ENCODE measurements at regions not wholly inside any gene's neighbourhood (a gene's known extent, or its start where the extent isn't known, plus 50 kb on each side); places are given as distances from the start of the nearest gene placed in this dataset.

GRCh38 chr2:155377266-155377680 lies 678.8 kb downstream of the KCNJ3 start:
- TF ChIP-seq, protein P1, sequence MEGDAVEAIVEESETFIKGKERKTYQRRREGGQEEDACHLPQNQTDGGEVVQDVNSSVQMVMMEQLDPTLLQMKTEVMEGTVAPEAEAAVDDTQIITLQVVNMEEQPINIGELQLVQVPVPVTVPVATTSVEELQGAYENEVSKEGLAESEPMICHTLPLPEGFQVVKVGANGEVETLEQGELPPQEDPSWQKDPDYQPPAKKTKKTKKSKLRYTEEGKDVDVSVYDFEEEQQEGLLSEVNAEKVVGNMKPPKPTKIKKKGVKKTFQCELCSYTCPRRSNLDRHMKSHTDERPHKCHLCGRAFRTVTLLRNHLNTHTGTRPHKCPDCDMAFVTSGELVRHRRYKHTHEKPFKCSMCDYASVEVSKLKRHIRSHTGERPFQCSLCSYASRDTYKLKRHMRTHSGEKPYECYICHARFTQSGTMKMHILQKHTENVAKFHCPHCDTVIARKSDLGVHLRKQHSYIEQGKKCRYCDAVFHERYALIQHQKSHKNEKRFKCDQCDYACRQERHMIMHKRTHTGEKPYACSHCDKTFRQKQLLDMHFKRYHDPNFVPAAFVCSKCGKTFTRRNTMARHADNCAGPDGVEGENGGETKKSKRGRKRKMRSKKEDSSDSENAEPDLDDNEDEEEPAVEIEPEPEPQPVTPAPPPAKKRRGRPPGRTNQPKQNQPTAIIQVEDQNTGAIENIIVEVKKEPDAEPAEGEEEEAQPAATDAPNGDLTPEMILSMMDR (IDR thresholded peaks at IDR 0.05; ENCODE audit: unreplicated experiment) = peak; percentile 41
- peak; percentile 47 for DNase-seq (ENCODE audit: unreplicated experiment)
- no peaks in the 10 kb centered on the region for H3K9me3 Mint-ChIP-seq (ENCODE audit: unreplicated experiment)
- no peak overlapping the region for H3K4me3 Mint-ChIP-seq (ENCODE audit: unreplicated experiment)
- H3K36me3 Mint-ChIP-seq (ENCODE audit: insufficient read depth, unreplicated experiment) = peaks cover 7% of the 10 kb centered on the region
- CTCF ChIA-PET = interaction anchor here (0.5 to 6.2 kb wide), 31 partner anchors 9 to 1958 kb away, joined by 3 to 59 read pairs (median 4); partner anchors contain the start of gene NR4A2
- no peaks in the 10 kb centered on the region for H3K27me3 Mint-ChIP-seq (ENCODE audit: insufficient read depth, unreplicated experiment)
- intact Hi-C loops (cut with micrococcal nuclease) = loop anchor here (1.0 to 10.0 kb wide), 5 partner anchors 439 to 1948 kb away; partner anchors contain the start of genes ERMN and NR4A2
- BruUV-seq (replicated peaks) = no TSS peak
- POLR2A ChIA-PET = interaction anchor here (0.8 to 1.0 kb wide), 3 partner anchors 957 to 1516 kb away, joined by 3 to 5 read pairs (median 3); no protein-coding TSS in a partner anchor
- H3K27ac Mint-ChIP-seq (ENCODE audit: low read depth, unreplicated experiment) = no peak overlapping the region
- H3K4me1 Mint-ChIP-seq (ENCODE audit: insufficient read depth, unreplicated experiment) = no peaks in the 10 kb centered on the region

GRCh38 chr2:155372969-155373368 lies 674.5 kb downstream of the KCNJ3 start:
- intact Hi-C loops (cut with micrococcal nuclease) = loop anchor here (2.0 to 10.0 kb wide), 2 partner anchors 1822 to 1952 kb away; partner anchors contain the start of gene ERMN
- TF ChIP-seq, protein P1 (IDR thresholded peaks at IDR 0.05; ENCODE audit: unreplicated experiment) = peak; percentile 32
- Mint-ChIP-seq H3K9me3 (ENCODE audit: unreplicated experiment) (no peaks in the 10 kb centered on the region), H3K27me3 (ENCODE audit: insufficient read depth, unreplicated experiment) (peaks cover 18% of the 10 kb centered on the region), H3K27ac (ENCODE audit: low read depth, unreplicated experiment) (no peak overlapping the region), H3K4me1 (ENCODE audit: insufficient read depth, unreplicated experiment) (no peaks in the 10 kb centered on the region), H3K36me3 (ENCODE audit: insufficient read depth, unreplicated experiment) (peaks cover 5% of the 10 kb centered on the region), H3K4me3 (ENCODE audit: unreplicated experiment) (no peak overlapping the region)
- DNase-seq (ENCODE audit: unreplicated experiment) = peak; percentile 33
- ChIA-PET POLR2A (no interaction called here), CTCF (interaction anchor here (0.6 to 1.9 kb wide), 12 partner anchors 9 to 1955 kb away, joined by 3 to 9 read pairs (median 4); no protein-coding TSS in a partner anchor)
- BruUV-seq (replicated peaks) = no TSS peak

- POLR2A ChIA-PET = no interaction called here
- Mint-ChIP-seq H3K27me3 (ENCODE audit: insufficient read depth, unreplicated experiment) (peaks cover 18% of the 10 kb centered on the region), H3K9me3 (ENCODE audit: unreplicated experiment) (no peaks in the 10 kb centered on the region), H3K4me3 (ENCODE audit: unreplicated experiment) (no peak overlapping the region), H3K4me1 (ENCODE audit: insufficient read depth, unreplicated experiment) (no peaks in the 10 kb centered on the region), H3K27ac (ENCODE audit: low read depth, unreplicated experiment) (no peak overlapping the region), H3K36me3 (ENCODE audit: insufficient read depth, unreplicated experiment) (no peaks in the 10 kb centered on the region)
- TF ChIP-seq, protein P1 (IDR thresholded peaks at IDR 0.05; ENCODE audit: unreplicated experiment) = peak; percentile 30
- DNase-seq (ENCODE audit: unreplicated experiment) = peak; percentile 39
- BruUV-seq (replicated peaks) = no TSS peak
- CTCF ChIA-PET = interaction anchor here (0.6 to 2.6 kb wide), 26 partner anchors 8 to 1921 kb away, joined by 3 to 10 read pairs (median 4); no protein-coding TSS in a partner anchor
- intact Hi-C loops (cut with micrococcal nuclease) = no loop called here
These were observed 670.4 kb downstream of the KCNJ3 start for GRCh38 chr2:155368934-155369333.

DNA sequence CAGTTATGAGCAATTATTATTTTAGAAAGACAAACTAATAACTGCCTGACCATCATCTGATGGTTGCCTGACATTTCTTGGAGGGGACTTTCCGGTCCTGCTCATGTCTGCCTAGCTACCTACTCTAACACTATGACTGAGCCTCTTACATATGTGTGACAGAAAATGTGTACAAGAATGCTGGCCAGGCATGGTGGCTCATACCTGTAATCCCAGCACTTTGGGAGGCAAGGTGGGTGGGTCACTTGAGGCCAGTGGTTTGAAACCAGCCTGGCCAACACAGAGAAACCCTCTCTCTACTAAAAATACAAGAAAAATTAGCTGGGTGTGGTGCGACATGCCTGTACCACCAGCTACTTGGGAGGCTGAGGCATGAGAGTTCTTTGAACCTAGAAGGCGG lies 666.3 kb downstream of the KCNJ3 start:
- ChIA-PET CTCF (interaction anchor here (1.3 to 1.7 kb wide), 5 partner anchors 9 to 1963 kb away, joined by 3 to 10 read pairs (median 4); no protein-coding TSS in a partner anchor), POLR2A (no interaction called here)
- H3K27me3 Mint-ChIP-seq (ENCODE audit: insufficient read depth, unreplicated experiment) = peaks cover under 1% of the 10 kb centered on the region

More for the DNA sequence above, 666.3 kb downstream of the KCNJ3 start:
- intact Hi-C loops (cut with micrococcal nuclease) = no loop called here
- no peaks in the 10 kb centered on the region for H3K36me3 Mint-ChIP-seq (ENCODE audit: insufficient read depth, unreplicated experiment)
- TF ChIP-seq, protein P1 (IDR thresholded peaks at IDR 0.05; ENCODE audit: unreplicated experiment) = no peak
- no peak overlapping the region for H3K4me3 Mint-ChIP-seq (ENCODE audit: unreplicated experiment)
- no TSS peak for BruUV-seq (replicated peaks)
- no peaks in the 10 kb centered on the region for H3K4me1 Mint-ChIP-seq (ENCODE audit: insufficient read depth, unreplicated experiment)
- no peaks in the 10 kb centered on the region for H3K9me3 Mint-ChIP-seq (ENCODE audit: unreplicated experiment)
- no peak for DNase-seq (ENCODE audit: unreplicated experiment)
- H3K27ac Mint-ChIP-seq (ENCODE audit: low read depth, unreplicated experiment) = no peak overlapping the region

All from MCF 10A (cell line).